ENCODE measurements at regions not wholly inside any gene's neighbourhood (a gene's known extent, or its start where the extent isn't known, plus 50 kb on each side); places are given as distances from the start of the nearest gene placed in this dataset.

DNA sequence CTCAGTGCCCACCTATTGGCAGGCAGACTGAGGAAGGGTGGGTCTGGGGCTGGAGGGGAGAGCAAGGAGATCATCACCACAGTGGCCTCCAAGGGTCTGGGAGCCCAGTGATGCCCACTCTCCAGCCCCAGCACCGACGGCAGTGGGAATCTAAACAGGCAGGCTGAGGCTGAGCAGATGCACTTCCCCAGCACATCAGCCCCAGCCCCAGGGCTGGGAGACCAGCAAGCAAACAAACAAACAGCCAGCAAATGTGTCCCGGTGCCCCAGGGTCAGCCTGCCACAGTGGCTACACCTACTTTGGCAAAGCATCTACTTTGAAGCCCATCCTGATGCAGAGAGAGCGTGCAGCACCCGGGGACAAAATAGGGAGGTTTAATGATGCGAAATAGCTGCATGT lies 216.3 kb upstream of the ZC3H12A start:
- DNase-seq (no peak), ATAC-seq (ENCODE audit: poor library complexity) (no peak)
- intact Hi-C loops (cut with DNase I) = no loop called here

DNA sequence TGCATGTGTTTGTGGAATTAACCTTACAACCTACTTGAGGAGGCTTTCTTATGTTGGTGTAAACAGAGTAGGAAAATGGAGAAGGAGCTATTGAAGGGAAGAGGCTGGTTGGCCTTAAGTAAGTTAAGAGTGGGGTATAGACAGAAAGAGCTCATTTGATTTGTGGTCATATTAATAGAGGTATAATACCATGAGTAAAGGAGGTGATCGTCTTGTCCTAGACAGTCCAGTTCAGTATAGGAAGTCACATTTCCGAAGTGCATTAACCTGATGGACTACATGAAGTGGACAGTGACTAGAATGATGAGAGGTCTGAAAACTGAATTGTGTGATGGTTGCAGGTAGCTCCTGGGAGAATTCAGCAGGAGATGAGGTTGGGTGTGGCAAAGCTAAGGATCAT lies 215.4 kb upstream of the ZC3H12A start:
- intact Hi-C loops (cut with DNase I) = no loop called here
- DNase-seq (no peak), ATAC-seq (ENCODE audit: poor library complexity) (no peak)

DNA sequence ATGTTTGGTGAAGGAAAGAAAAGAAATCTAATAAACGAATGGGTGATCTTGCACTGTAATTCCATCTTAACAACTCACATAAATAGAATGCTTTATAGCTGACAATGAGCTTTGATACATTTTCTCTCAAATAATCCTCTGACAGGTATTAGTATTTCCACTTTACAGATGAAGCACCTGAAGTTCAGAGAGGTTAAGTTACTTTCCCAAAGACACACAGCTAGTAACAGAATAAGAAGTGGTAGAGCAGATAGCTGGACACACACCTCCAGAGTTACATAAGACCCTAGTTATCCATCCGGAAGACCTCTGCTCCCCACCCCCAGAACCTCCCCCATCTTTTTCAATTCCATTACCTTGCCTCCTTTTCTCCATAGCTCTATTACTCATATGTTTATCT lies 213.3 kb upstream of the ZC3H12A start:
- intact Hi-C loops (cut with DNase I) = no loop called here
- no peak for ATAC-seq (ENCODE audit: poor library complexity)
- no peak for DNase-seq

DNA sequence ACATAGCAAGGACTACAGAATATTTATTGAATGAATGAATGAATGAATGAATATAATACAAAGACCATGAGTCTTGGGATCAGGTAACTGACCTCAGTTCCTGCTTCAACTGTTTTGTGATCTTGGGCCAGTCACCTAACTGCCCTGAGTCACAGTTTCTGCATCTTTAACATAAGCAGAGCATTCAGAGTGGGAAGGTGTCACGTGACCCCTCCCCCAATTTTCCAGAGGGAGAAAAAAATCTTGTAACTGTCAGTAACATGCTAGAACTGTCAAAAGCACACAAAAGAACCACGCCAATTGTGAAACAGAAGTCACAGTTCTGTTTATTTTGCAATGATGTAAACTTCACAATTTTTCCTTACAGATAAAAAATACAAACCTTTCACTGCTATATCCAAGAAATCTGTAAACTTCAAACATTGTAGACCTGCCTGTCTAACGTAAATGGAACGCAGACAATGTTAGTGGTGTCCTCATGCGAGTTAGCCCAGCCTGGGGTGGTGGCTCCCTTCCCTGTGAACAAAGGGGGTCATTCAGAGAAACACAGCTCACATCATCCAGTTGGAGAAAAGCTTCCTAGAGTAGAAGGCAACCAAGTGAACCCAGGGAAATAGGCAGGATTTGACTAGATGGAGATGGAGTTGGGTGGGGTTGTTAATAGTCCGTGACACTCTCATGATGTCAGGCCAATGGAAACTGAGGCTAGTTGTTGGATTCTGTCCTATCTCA lies 211.8 kb upstream of the ZC3H12A start:
- ATAC-seq (ENCODE audit: poor library complexity) = no peak
- intact Hi-C loops (cut with DNase I) = no loop called here
- DNase-seq = no peak

DNA sequence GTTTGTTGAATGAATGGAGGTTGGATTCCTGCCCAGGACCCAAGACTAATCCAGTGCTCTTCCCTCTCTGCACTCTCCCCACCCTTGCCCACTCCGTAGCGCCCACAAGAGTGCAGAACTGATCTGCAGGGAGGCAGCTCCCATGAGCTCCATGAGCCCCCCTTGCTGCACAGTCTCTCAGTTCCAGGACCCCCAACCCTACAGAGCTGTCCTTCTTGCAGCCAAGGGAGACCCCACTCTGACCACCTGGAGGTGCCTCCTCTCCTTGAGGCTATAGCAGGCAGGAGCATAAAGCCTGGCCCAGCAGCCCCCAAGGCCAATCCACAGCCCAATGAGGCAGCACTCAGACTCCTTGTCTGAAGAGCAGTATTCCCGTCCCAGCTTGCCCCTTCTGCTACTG lies 209.2 kb upstream of the ZC3H12A start:
- ATAC-seq (ENCODE audit: poor library complexity) (no peak), DNase-seq (no peak)
- intact Hi-C loops (cut with DNase I) = no loop called here

DNA sequence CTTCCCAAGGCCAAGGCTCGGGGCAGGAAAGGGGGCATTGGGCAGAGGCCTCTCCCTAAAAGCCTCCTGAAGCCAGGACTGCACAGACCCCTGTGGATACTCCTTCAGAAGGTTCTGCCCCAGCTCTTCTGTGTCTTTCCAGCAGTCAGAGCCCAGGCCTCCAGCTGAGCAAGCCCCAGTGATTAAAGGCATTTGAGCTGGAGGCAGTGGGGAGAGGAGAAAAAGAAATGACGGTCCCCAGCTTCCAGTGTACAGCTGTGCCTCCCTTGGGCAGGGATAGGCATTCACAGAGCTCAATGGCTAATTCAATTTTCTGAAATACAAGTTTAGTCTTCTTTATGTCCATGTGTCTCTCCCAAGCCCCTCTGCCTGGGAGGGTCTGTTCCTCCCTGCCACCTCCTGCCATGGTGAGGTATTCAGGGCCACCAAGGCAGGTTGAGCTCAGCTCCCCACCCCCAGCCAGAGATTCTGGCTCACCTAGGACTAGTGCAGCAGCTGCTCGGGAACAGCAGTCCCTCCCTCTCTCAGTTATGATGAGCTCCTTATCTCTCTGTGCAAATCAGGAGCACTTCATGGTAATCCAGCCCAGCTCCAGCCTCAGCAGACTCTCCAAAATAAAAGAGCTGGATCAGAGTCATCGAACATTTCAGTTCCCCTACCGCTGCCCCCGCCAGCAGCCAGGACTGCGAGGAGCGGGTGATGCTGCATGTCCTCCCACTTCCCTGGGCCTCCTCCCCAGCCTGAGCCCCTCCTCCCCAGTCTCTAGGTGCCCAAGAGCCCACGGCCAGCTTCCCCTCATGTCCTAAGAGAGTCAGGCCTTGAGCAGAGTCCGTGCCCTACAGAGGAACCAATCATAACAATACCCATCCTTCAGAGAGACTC lies 208.4 kb upstream of the ZC3H12A start:
- intact Hi-C loops (cut with DNase I) = no loop called here
- DNase-seq (no peak), ATAC-seq (ENCODE audit: poor library complexity) (no peak)

DNA sequence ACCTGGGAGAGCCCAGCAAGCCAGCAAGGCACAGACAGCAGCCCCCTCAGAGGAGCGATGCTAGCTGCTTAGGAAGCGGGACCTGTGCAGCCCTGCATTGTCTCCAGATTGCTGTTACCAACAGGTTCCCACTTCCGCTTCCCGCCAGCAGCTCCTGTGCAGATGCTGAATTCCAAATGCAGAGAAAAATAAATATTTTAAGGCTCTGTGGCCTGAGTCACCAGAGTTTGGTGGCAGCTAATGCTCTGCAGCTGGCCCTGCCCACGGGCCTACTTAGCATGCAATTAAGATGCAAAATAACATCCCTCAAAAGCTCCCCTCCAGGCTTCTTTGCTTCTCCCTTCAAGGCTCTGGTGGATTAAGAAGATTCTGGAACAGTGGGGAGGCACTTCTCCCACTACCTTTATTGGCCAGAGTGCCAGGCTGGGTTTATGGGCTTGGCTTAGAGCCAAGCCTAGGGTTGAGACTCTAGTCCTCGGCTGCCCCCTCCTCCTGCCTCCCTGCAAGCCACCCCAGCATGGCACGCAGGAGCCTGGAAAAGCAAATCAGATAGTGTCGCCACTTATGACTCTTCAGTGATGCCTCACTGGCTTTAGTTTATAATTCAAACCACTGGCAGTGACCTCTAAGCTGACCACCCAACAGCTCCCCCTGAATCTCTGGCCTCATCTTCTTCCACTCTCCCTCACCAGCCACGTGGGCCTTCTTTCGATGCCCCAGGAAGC lies 207.1 kb upstream of the ZC3H12A start:
- ATAC-seq (ENCODE audit: poor library complexity) (no peak), DNase-seq (no peak)
- intact Hi-C loops (cut with DNase I) = no loop called here

DNA sequence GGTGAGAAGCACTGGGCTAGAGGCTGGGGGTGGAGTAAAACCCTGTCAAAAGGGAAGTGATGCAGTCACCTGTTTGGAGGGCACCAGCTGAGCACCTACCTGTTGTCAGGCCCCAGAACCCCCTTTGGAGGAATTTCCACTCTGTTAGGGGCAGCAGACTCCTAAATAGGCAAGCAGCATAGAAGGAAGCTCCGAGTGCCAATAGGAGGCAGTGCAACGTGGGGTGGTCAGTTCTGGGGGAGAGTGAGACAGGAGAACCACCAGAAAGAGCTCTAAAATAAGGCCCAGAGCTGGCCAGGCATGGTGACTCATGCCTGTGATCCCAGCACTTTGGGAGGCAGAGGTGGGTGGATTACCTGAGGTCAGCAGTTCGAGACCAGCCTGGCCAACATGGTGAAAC lies 203.7 kb upstream of the ZC3H12A start:
- intact Hi-C loops (cut with DNase I) = no loop called here
- ATAC-seq (ENCODE audit: poor library complexity) (no peak), DNase-seq (no peak)

DNA sequence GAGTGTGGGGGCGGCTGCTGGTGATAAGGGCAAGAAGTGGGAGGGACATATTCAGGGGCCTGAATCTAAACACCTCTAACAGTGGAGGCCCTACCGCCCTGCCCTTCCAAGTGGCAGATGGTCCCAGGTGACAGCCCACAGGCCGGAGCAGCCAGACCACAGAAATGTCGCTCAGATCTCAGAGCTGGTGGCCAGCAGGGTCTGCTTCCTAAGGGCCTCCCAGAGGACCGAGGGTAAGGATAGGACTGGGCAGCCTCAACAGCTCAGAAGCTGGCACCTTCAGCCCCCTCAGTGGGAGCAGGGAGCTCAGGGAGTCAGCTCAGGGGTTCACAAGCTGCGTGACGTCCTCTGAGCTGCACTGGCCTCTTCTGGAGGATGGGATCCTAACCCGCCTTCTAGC lies 201.8 kb upstream of the ZC3H12A start:
- no peak for DNase-seq
- intact Hi-C loops (cut with DNase I) = no loop called here
- no peak for ATAC-seq (ENCODE audit: poor library complexity)

DNA sequence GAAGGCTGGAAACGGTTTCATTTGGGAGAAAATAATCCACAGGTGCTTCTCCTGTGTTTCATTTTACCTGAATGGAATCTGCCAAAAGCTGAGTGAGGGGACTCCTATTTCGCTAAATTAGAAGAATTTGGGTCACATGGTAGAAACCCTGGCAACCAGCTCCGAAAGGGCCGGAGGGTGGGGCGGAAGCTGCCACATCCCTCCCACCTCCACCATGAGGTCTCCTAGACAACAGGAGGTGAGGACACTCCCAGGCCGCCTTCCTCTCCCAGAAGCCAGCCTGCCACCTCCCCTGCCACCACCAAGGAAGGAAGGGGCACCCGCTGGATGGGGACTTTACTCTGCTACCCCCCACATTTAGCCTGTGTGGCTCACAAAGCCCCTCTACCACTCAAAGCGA lies 199.9 kb upstream of the ZC3H12A start:
- intact Hi-C loops (cut with DNase I) = no loop called here
- DNase-seq (no peak), ATAC-seq (ENCODE audit: poor library complexity) (no peak)

DNA sequence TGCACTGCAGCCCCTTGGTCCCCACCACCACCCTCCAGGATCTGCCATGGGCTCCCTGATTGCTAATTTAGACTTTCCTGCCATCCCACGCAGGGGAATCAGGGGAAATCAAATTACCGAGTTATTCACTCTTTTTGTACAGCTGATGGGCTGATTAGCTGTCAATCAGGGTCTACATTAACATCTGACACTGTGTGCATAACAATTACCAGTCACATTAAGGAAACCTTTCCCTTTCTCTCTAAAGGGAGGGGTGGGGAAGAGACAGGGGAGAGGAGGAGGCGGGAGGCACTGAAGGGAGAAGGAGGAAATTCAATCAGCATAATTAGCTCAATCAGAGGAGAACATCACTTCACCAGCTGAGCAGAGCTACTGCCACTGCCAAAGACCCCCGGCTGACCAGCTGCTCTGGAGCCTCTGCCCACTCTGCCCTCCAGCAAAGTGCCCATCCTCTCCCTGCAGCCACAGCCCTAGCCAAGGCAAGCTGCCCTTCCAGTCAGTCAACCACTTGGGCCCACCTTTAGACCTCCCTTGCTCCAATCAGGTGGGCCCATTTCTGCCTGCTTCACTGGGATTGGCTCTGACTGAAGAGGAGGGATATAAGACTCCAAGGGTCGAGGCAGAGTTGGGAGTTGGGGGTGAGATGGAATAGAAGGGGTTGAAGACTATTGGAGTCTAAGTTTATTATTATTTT lies 199.3 kb upstream of the ZC3H12A start:
- intact Hi-C loops (cut with DNase I) = no loop called here
- ATAC-seq (ENCODE audit: poor library complexity) = no peak
- no peak for DNase-seq

DNA sequence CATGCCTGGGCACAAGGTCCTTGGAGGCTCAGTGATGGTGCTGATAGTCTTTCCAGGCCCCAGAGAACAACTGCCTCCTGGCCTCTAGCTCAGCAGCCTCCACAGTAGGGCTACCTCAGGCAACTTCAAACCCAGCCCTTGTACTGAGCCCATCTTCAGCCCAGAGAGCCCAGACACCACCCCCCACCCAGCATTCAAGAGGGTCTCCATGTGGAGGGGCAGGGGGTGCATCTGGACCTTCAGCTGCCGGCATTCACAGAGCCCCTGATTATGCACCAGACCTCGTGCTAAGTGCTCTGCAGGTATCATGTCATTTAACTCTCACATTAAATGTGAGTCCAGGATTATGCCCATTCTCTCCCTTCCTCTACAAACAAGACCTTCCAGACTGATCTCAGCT lies 197.0 kb upstream of the ZC3H12A start:
- no peak for DNase-seq
- intact Hi-C loops (cut with DNase I) = no loop called here
- no peak for ATAC-seq (ENCODE audit: poor library complexity)

DNA sequence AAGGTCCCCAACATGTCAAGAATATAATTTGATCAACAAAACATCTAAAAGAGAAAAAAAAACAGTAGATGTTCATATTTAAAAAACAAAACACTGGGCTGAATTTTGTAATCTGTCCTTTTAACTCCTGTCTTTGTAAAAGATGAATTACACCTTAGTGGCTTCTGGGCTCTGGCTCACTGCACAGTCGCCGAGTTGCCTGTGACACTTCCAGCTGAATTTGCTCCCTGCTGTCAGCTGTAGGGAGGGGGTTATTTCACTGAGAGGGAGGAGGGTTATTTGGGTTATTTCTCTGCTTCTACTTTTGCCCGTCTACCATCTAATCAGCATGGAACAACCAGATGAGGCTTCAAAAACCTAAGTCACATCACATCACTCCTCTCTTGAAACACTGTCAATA lies 193.0 kb upstream of the ZC3H12A start:
- intact Hi-C loops (cut with DNase I) = no loop called here
- ATAC-seq (ENCODE audit: poor library complexity) (no peak), DNase-seq (no peak)

DNA sequence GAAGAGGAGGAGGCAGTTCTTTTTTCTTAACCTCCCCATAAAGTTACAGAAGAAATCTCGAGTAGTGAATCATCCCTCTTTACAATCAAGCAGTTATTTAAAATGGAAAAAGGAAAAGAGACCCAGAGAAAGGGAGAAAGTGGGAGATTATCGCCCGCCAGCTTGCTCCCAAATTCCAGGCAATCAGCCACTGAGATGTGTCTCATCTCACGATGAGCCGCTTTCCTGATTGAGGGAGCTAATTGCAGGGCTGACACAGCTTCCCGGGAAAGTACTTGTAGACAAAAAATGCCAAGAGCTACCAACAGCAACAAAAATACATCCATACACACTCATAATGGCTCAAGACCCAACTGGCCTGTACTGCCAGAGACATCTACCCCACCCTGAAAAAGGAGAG lies 191.6 kb upstream of the ZC3H12A start:
- DNase-seq = no peak
- ATAC-seq (ENCODE audit: poor library complexity) = no peak
- intact Hi-C loops (cut with DNase I) = no loop called here

DNA sequence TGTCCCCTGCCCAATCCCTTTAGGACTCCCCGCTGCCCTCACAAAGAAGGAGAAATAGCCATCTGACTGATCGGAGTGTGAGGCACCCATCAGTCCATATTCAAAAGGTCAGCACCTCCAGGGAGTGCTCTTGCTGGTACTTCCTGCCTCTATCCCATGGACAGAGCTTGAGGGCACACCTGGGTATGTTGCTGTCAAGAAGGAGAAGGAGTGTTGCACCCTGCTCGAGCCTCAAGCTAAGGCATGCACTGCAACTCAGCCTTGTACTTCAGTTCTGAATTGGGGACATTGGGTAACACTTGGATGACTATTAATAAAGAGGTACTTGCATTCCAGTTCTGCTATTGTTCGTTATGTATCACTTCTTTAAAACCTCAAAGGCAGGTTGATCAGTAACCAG lies 190.3 kb upstream of the ZC3H12A start:
- intact Hi-C loops (cut with DNase I) = no loop called here
- ATAC-seq (ENCODE audit: poor library complexity) = no peak
- no peak for DNase-seq

DNA sequence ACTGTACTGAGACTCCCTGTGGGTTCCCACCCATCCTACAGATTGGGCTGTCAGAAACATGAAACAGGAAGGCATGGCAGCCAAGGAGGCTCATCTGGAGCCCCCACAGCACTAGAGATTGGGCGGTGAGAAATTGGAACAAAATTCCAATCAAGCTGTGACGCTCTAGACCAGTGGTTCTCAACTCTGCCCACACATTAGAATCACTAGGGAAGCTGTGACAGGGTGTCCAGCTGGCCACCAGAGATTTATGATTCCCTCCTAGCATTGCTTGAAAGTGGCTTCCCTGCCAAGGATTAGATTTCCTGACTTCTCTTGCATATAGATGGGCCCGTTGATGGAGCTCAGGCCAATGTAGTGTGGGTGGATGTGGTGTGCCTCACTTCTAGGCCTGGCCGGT lies 187.5 kb upstream of the ZC3H12A start:
- intact Hi-C loops (cut with DNase I) = no loop called here
- no peak for DNase-seq
- ATAC-seq (ENCODE audit: poor library complexity) = no peak

DNA sequence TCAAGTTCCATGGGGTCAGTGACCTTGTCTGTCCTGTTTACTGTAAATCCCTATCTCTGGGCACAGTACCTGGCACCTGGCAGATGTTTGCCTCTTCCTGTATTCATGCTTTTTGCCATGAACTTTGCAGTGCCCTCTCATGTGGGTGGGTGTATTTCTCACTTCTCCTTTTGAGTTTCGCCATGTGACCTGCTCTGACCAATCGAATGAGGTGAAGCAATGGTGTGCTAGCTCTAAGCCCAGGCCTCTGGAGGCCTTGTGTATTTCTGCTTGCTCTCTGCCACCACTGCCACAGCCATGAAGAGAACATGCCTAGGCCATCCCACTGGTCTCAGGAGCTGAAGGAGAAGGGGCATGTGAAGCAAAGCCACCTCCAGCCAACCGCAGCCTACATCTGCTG lies 185.5 kb upstream of the ZC3H12A start:
- DNase-seq (no peak), ATAC-seq (ENCODE audit: poor library complexity) (no peak)
- intact Hi-C loops (cut with DNase I) = no loop called here

DNA sequence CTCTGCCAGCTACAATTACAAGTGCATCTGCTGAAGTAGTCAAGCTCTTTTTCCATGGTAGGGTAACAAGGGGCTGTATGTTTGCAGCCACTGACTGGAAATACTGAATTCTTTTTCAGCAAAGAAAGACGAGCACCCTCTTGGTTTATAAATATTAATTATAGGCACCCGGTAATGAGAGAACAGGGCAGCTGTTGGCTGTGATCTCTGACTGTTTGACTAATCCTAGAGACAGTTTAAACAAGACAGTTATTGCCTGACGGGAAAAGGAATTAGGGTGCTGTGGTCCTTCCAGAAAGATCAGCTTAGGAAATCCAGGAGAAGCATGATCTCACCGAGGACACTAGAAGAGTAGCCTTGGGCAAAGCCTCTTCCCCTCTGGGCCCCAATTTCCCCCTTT lies 183.7 kb upstream of the ZC3H12A start:
- intact Hi-C loops (cut with DNase I) = no loop called here

DNA sequence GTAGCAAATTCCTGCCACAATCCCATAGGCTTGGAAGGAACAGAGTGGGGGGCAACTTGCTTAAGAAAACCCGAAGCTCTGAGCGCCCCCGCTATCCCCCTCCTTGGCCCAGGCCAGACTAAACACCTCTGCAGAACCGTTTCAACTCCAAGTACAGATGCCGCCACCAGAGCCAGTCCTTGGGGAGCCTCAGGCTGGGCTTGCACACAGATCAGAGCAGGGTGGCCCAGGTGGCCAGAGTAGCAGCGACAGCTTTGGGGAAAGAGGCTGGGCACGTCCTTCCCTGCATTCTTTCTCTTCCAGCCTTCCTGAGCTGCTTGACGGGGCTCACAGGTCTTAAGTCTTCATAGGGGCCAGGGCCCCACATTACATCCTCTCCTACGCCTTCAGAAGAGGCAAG lies 181.6 kb upstream of the ZC3H12A start:
- no peak for DNase-seq
- intact Hi-C loops (cut with DNase I) = no loop called here
- no peak for ATAC-seq (ENCODE audit: poor library complexity)

More for the DNA sequence above, 183.7 kb upstream of the ZC3H12A start:
- no peak for ATAC-seq (ENCODE audit: poor library complexity)
- no peak for DNase-seq
